DND-41 (cell line): ENCODE measurements at regions not wholly inside any gene's neighbourhood (a gene's known extent, or its start where the extent isn't known, plus 50 kb on each side); places are given as distances from the start of the nearest gene placed in this dataset.

Experiments
- ATAC-seq: fragments of 200-7000 bp; cut with Tn5 transposase; 3 replicates; pipeline ENCODE4 v1.9.1; 2021; ENCODE audit warnings: low read depth; ENCODE audit not compliant: insufficient read depth
- DNase-seq: peaks from one replicate; pipeline ENCODE4 v3.0.0-alpha.2; 2020
- H2AFZ ChIP-seq: 2 replicates; pipeline ENCODE4 v1.6.0; 2012; ENCODE audit warnings: low read depth, low read length
- H3K27ac ChIP-seq: 2 replicates; pipeline ENCODE4 v1.5.1; 2012; ENCODE audit warnings: low read length, inconsistent platforms
- H3K27me3 ChIP-seq: fragments of 200-600 bp; sonication (generic); 2 replicates; pipeline ENCODE4 v1.6.0; 2012; ENCODE audit warnings: low read length, mild to moderate bottlenecking, inconsistent platforms; ENCODE audit not compliant: insufficient read depth, poor library complexity
- H3K36me3 ChIP-seq: 2 replicates; pipeline ENCODE4 v1.5.1; 2012; ENCODE audit warnings: low read length, inconsistent platforms; ENCODE audit not compliant: insufficient read depth
- H3K4me1 ChIP-seq: 2 replicates; pipeline ENCODE4 v1.5.1; 2012; ENCODE audit warnings: mild to moderate bottlenecking, low read length; ENCODE audit not compliant: insufficient read depth
- H3K4me2 ChIP-seq: 2 replicates; pipeline ENCODE4 v1.6.0; 2012; ENCODE audit warnings: mild to moderate bottlenecking, moderate library complexity, low read length, inconsistent platforms; ENCODE audit not compliant: insufficient read depth
- H3K4me3 ChIP-seq, 2 experiments: fragments of 200-600 bp in 1 of 2; shearing (Covaris generic) in 1 of 2; 2 replicates each; pipeline ENCODE4 v1.5.1; 2012 to 2016; ENCODE audit warnings: inconsistent platforms in 2 of 2, low read length in 2 of 2, mild to moderate bottlenecking in 2 of 2, low read depth in 1 of 2, moderate library complexity in 1 of 2
- H3K79me2 ChIP-seq: 2 replicates; pipeline ENCODE4 v1.6.0; 2012; ENCODE audit warnings: low read length, inconsistent platforms; ENCODE audit not compliant: insufficient read depth
- H3K9ac ChIP-seq: 2 replicates; pipeline ENCODE4 v1.6.0; 2012; ENCODE audit warnings: low read depth, mild to moderate bottlenecking, inconsistent platforms, low read length, moderate library complexity
- H3K9me3 ChIP-seq: 2 replicates; pipeline ENCODE4 v1.5.1; 2012; ENCODE audit warnings: low read length, moderate library complexity, mild to moderate bottlenecking, inconsistent platforms; ENCODE audit not compliant: insufficient read depth, severe bottlenecking
- H4K20me1 ChIP-seq: 2 replicates; pipeline ENCODE4 v1.6.0; 2012; ENCODE audit warnings: low read length; ENCODE audit not compliant: insufficient read depth
- CTCF ChIP-seq: IDR thresholded peaks from 2 replicates; pipeline ENCODE4 v1.5.1; 2012; ENCODE audit warnings: borderline replicate concordance, low read length, moderate library complexity, mild to moderate bottlenecking; ENCODE audit not compliant: poor library complexity, severe bottlenecking; ENCODE audit errors: extremely low read depth
- EZH2 ChIP-seq: IDR thresholded peaks from 3 replicates; pipeline ENCODE4 v1.6.1; 2012; ENCODE audit warnings: borderline replicate concordance, low read depth, mild to moderate bottlenecking, moderate library complexity, low read length, inconsistent platforms; ENCODE audit not compliant: severe bottlenecking

GRCh38 chr7:51458693-51459092 is 142.1 kb upstream of the COBL start:
- H3K27me3 ChIP-seq: no peaks in the 10 kb centered on the region
- no peaks in the 10 kb centered on the region for H3K79me2 ChIP-seq
- no peak overlapping the region for H3K27ac ChIP-seq
- no peak overlapping the region for H3K4me3 ChIP-seq
- H3K9me3 ChIP-seq: no peaks in the 10 kb centered on the region
- no peak for TF ChIP-seq EZH2
- TF ChIP-seq CTCF: no peak
- H3K36me3 ChIP-seq: no peaks in the 10 kb centered on the region
- no peak for DNase-seq
- H3K4me1 ChIP-seq: no peaks in the 10 kb centered on the region
- no peaks in the 10 kb centered on the region for H4K20me1 ChIP-seq
- H3K4me2 ChIP-seq: no peak overlapping the region
- no peak for ATAC-seq
- H2AFZ ChIP-seq: no peak overlapping the region
- no peak overlapping the region for H3K9ac ChIP-seq

GRCh38 chr7:51457079-51457478 is 140.5 kb upstream of the COBL start:
- no peak for TF ChIP-seq CTCF
- no peak for TF ChIP-seq EZH2
- no peaks in the 10 kb centered on the region for H4K20me1 ChIP-seq
- H3K9ac ChIP-seq: no peak overlapping the region
- no peaks in the 10 kb centered on the region for H3K9me3 ChIP-seq
- no peaks in the 10 kb centered on the region for H3K36me3 ChIP-seq
- H3K4me2 ChIP-seq: no peak overlapping the region
- no peaks in the 10 kb centered on the region for H3K4me1 ChIP-seq
- H3K79me2 ChIP-seq: no peaks in the 10 kb centered on the region
- DNase-seq: no peak
- no peaks in the 10 kb centered on the region for H3K27me3 ChIP-seq
- H2AFZ ChIP-seq: no peak overlapping the region
- no peak overlapping the region for H3K4me3 ChIP-seq
- ATAC-seq: no peak
- no peak overlapping the region for H3K27ac ChIP-seq

GRCh38 chr7:51456431-51457060 is 139.9 kb upstream of the COBL start:
- no peak for ATAC-seq
- no peaks in the 10 kb centered on the region for H4K20me1 ChIP-seq
- no peaks in the 10 kb centered on the region for H3K79me2 ChIP-seq
- no peak overlapping the region for H3K9ac ChIP-seq
- H3K36me3 ChIP-seq: no peaks in the 10 kb centered on the region
- no peaks in the 10 kb centered on the region for H3K4me1 ChIP-seq
- no peak overlapping the region for H3K4me2 ChIP-seq
- no peak overlapping the region for H3K27ac ChIP-seq
- DNase-seq: no peak
- no peak overlapping the region for H2AFZ ChIP-seq
- no peak overlapping the region for H3K4me3 ChIP-seq
- H3K27me3 ChIP-seq: no peaks in the 10 kb centered on the region
- TF ChIP-seq CTCF (no peak), EZH2 (no peak)
- H3K9me3 ChIP-seq: no peaks in the 10 kb centered on the region

GRCh38 chr7:51455948-51456347 is 139.3 kb upstream of the COBL start:
- H3K36me3 ChIP-seq: no peaks in the 10 kb centered on the region
- no peak overlapping the region for H3K9ac ChIP-seq
- H4K20me1 ChIP-seq: no peaks in the 10 kb centered on the region
- H3K79me2 ChIP-seq: no peaks in the 10 kb centered on the region
- H3K9me3 ChIP-seq: no peaks in the 10 kb centered on the region
- no peak overlapping the region for H3K4me3 ChIP-seq
- H3K4me2 ChIP-seq: no peak overlapping the region
- DNase-seq (no peak), ATAC-seq (no peak)
- H3K27me3 ChIP-seq: no peaks in the 10 kb centered on the region
- TF ChIP-seq CTCF: no peak
- TF ChIP-seq EZH2: no peak
- no peaks in the 10 kb centered on the region for H3K4me1 ChIP-seq
- no peak overlapping the region for H2AFZ ChIP-seq
- H3K27ac ChIP-seq: no peak overlapping the region
